H1 (cell line): ENCODE measurements at regions not wholly inside any gene's neighbourhood (a gene's known extent, or its start where the extent isn't known, plus 50 kb on each side); places are given as distances from the start of the nearest gene placed in this dataset.

Experiments used
- CTCF ChIA-PET: fragments of 300-600 bp; sonication (Branson Sonifier 250); formaldehyde crosslinking; loops from one replicate; lab custom pipeline; 2021; ENCODE audit not compliant: partially characterized antibody; lab: Charles Lee
- POLR2A ChIA-PET: fragments of 300-600 bp; sonication (Branson Sonifier 250); formaldehyde crosslinking; loops from one replicate; lab custom pipeline; 2021; ENCODE audit warnings: inconsistent platforms; ENCODE audit not compliant: partially characterized antibody; lab: Charles Lee
- DNase-seq, 2 experiments: peaks; one replicate each; pipeline versions ENCODE4 v3.0.0 to v3.0.0-alpha.2; 2010 to 2022; ENCODE audit warnings: low spot score in 2 of 2, low read depth in 1 of 2, mixed read lengths in 1 of 2
- FAIRE-seq: peaks from 2 replicates; lab custom pipeline; 2011; peaks lifted over from hg19 to GRCh38; lab: Jason Lieb, UNC
- H2AFZ ChIP-seq: 2 replicates; pipeline ENCODE4 v1.8.1; 2012; ENCODE audit warnings: low read length, inconsistent platforms
- H2AK5ac ChIP-seq: 2 replicates; pipeline ENCODE4 v1.6.1; 2013; ENCODE audit warnings: low read depth, low read length
- H2BK120ac ChIP-seq: replicated peaks from 2 replicates; pipeline ENCODE3; 2013; ENCODE audit warnings: low read depth, low read length, inconsistent platforms
- H2BK12ac ChIP-seq: 2 replicates; pipeline ENCODE4 v1.6.1; 2013; ENCODE audit warnings: low read depth, low read length
- H2BK15ac ChIP-seq: 2 replicates; pipeline ENCODE4 v1.6.1; 2013; ENCODE audit warnings: low read length
- H2BK20ac ChIP-seq: 2 replicates; pipeline ENCODE4 v1.6.1; 2013; ENCODE audit warnings: low read length
- H2BK5ac ChIP-seq: 2 replicates; pipeline ENCODE4 v1.6.1; 2013; ENCODE audit warnings: low read depth, low read length
- H3K14ac ChIP-seq: 2 replicates; pipeline ENCODE4 v1.6.1; 2013; ENCODE audit warnings: inconsistent platforms; ENCODE audit not compliant: insufficient read length
- H3K18ac ChIP-seq: 2 replicates; pipeline ENCODE4 v1.6.1; 2013; ENCODE audit warnings: low read length; ENCODE audit errors: extremely low read depth
- H3K23ac ChIP-seq: 2 replicates; pipeline ENCODE4 v1.6.1; 2013; ENCODE audit warnings: inconsistent platforms; ENCODE audit not compliant: insufficient read length
- H3K23me2 ChIP-seq: 2 replicates; pipeline ENCODE4 v1.6.1; 2013; ENCODE audit warnings: low read depth, low read length
- H3K27ac ChIP-seq: 2 replicates; pipeline ENCODE4 v1.6.1; 2011; ENCODE audit warnings: low read depth, low read length, inconsistent platforms
- H3K27me3 ChIP-seq, 4 experiments: replicated peaks in 1 of 4; 1 replicate in 1 of 4; 2 replicates in 3 of 4; pipeline versions ENCODE4 v1.6.1 to v1.8.1; 2011 to 2013; ENCODE audit warnings: low read length in 3 of 4, mild to moderate bottlenecking in 3 of 4, inconsistent platforms in 2 of 4, mixed read lengths in 2 of 4, moderate library complexity in 1 of 4; ENCODE audit not compliant: control insufficient read depth in 3 of 4, insufficient read depth in 3 of 4; ENCODE audit errors: extremely low read depth in 1 of 4
- H3K36me3 ChIP-seq, 4 experiments: 2 replicates each; pipeline versions ENCODE4 v1.6.1 to v1.8.1; 2011 to 2013; ENCODE audit warnings: mild to moderate bottlenecking in 4 of 4, low read length in 3 of 4, moderate library complexity in 2 of 4, control low read depth in 1 of 4, inconsistent platforms in 1 of 4; ENCODE audit not compliant: insufficient read depth in 4 of 4, control insufficient read depth in 2 of 4
- H3K4ac ChIP-seq: replicated peaks from 2 replicates; pipeline ENCODE3; 2013; ENCODE audit warnings: low read length, low read depth, mixed read lengths, inconsistent platforms; ENCODE audit not compliant: insufficient read length
- H3K4me1 ChIP-seq, 4 experiments: replicated peaks in 1 of 4; 1 replicate in 1 of 4; 2 replicates in 3 of 4; pipeline versions ENCODE4 v1.6.1 to v1.8.1; 2011 to 2013; ENCODE audit warnings: low read length in 3 of 4, inconsistent platforms in 2 of 4, mixed read lengths in 1 of 4; ENCODE audit not compliant: insufficient read depth in 4 of 4, control insufficient read depth in 3 of 4
- H3K4me2 ChIP-seq, 2 experiments: 2 replicates each; pipeline versions ENCODE4 v1.6.1 to v1.8.1; 2011 to 2013; ENCODE audit warnings: low read depth in 2 of 2, low read length in 2 of 2, control low read depth in 1 of 2, inconsistent platforms in 1 of 2, mild to moderate bottlenecking in 1 of 2; ENCODE audit not compliant: insufficient read depth in 1 of 2
- H3K4me3 ChIP-seq, 4 experiments: fragments of 200-600, 300-600 bp in 1 of 4; sonication (generic), shearing (Covaris generic), sonication (Bioruptor Twin) in 1 of 4; 2 replicates each; pipeline versions ENCODE4 v1.5.1 to v1.8.1; 2011 to 2016; ENCODE audit warnings: low read length in 4 of 4, low read depth in 3 of 4, control low read depth in 2 of 4, inconsistent platforms in 2 of 4, mild to moderate bottlenecking in 2 of 4, mixed read lengths in 1 of 4, moderate library complexity in 1 of 4; ENCODE audit not compliant: insufficient read depth in 2 of 4; ENCODE audit errors: extremely low read depth in 1 of 4
- H3K56ac ChIP-seq: replicated peaks from 2 replicates; pipeline ENCODE3; 2013; ENCODE audit warnings: low read depth, mild to moderate bottlenecking, mixed read lengths, low read length, inconsistent platforms; ENCODE audit not compliant: insufficient read length
- H3K79me1 ChIP-seq: 2 replicates; pipeline ENCODE4 v1.6.1; 2013; ENCODE audit warnings: low read depth, low read length, control low read depth
- H3K79me2 ChIP-seq, 2 experiments: 2 replicates each; pipeline versions ENCODE4 v1.6.1 to v1.8.1; 2012 to 2013; ENCODE audit warnings: low read length in 2 of 2, mild to moderate bottlenecking in 2 of 2, inconsistent platforms in 1 of 2; ENCODE audit not compliant: insufficient read depth in 2 of 2, control insufficient read depth in 1 of 2
- H3K9ac ChIP-seq, 4 experiments: replicated peaks in 1 of 4; 1 replicate in 1 of 4; 2 replicates in 3 of 4; pipeline versions ENCODE4 v1.6.1 to v1.8.1; 2011 to 2013; ENCODE audit warnings: low read depth in 3 of 4, low read length in 3 of 4, control low read depth in 2 of 4, mild to moderate bottlenecking in 2 of 4, moderate library complexity in 2 of 4, inconsistent platforms in 1 of 4; ENCODE audit errors: extremely low read depth in 1 of 4
- H3K9me3 ChIP-seq, 2 experiments: 2 replicates each; pipeline versions ENCODE4 v1.6.1 to v1.8.1; 2012 to 2013; ENCODE audit warnings: mild to moderate bottlenecking in 2 of 2, moderate library complexity in 2 of 2, control low read depth in 1 of 2, inconsistent platforms in 1 of 2, low read depth in 1 of 2, low read length in 1 of 2, mixed read lengths in 1 of 2; ENCODE audit not compliant: insufficient read depth in 2 of 2
- H4K20me1 ChIP-seq, 2 experiments: replicated peaks in 1 of 2; 2 replicates each; pipeline versions ENCODE3 to v1.8.1; 2011 to 2013; ENCODE audit warnings: inconsistent platforms in 2 of 2, low read length in 2 of 2, mild to moderate bottlenecking in 1 of 2; ENCODE audit not compliant: insufficient read depth in 2 of 2, control insufficient read depth in 1 of 2
- H4K5ac ChIP-seq: 2 replicates; pipeline ENCODE4 v1.6.1; 2013; ENCODE audit warnings: low read length, low read depth, mixed read lengths, inconsistent platforms; ENCODE audit not compliant: insufficient read length
- H4K8ac ChIP-seq: 2 replicates; pipeline ENCODE4 v1.8.0; 2013; ENCODE audit warnings: mild to moderate bottlenecking, moderate library complexity, low read length, inconsistent platforms; ENCODE audit not compliant: insufficient read depth; ENCODE audit errors: extremely low read depth
- H4K91ac ChIP-seq: replicated peaks from 2 replicates; pipeline ENCODE3; 2013; ENCODE audit warnings: low read length, mixed read lengths, inconsistent platforms; ENCODE audit not compliant: insufficient read length
- HDAC6 ChIP-seq: IDR thresholded peaks from one replicate; pipeline ENCODE4 v1.7.1; 2012; ENCODE audit warnings: low read depth, mild to moderate bottlenecking, inconsistent platforms, low read length, moderate library complexity
- POLR2A ChIP-seq, 2 experiments: IDR thresholded peaks; 1 replicate in 1 of 2; 2 replicates in 1 of 2; pipeline ENCODE4 v1.6.1; 2011; ENCODE audit warnings: low read depth in 2 of 2, low read length in 2 of 2, mild to moderate bottlenecking in 2 of 2; ENCODE audit errors: control extremely low read depth in 1 of 2
- RAD21 ChIP-seq, 2 experiments: IDR thresholded peaks in 1 of 2; conservative IDR thresholded peaks in 1 of 2; 2 replicates each; pipeline ENCODE4 v1.6.1; 2011; ENCODE audit warnings: low read depth in 2 of 2, low read length in 2 of 2, improper control_type of control experiment in 1 of 2, inconsistent platforms in 1 of 2, mild to moderate bottlenecking in 1 of 2, moderate library complexity in 1 of 2
- RBBP5 ChIP-seq: IDR thresholded peaks from 2 replicates; pipeline ENCODE4 v1.7.1; 2012; ENCODE audit warnings: low read depth, mild to moderate bottlenecking, inconsistent platforms, low read length, moderate library complexity, borderline replicate concordance
- SP1 ChIP-seq: IDR thresholded peaks from 2 replicates; pipeline ENCODE4 v1.6.1; 2011; ENCODE audit warnings: low read depth, low read length
- WGBS, 2 experiments: shearing (Covaris generic) in 1 of 2; methylation state at CpG; one replicate each; pipeline versions ENCODE4 v1.1.6 to v1.1.7; 2013 to 2015; ENCODE audit warnings: low lambda C conversion rate in 2 of 2, mixed read lengths in 2 of 2, inconsistent platforms in 1 of 2, low coverage in 1 of 2, missing lambda C conversion rate in 1 of 2; ENCODE audit not compliant: insufficient replicate concordance in 2 of 2, insufficient coverage in 1 of 2, insufficient read length in 1 of 2; ENCODE audit errors: extremely low coverage in 1 of 2, missing lambda C conversion rate in 1 of 2; 5-methylcytosine and 5-hydroxymethylcytosine counted together

DNA sequence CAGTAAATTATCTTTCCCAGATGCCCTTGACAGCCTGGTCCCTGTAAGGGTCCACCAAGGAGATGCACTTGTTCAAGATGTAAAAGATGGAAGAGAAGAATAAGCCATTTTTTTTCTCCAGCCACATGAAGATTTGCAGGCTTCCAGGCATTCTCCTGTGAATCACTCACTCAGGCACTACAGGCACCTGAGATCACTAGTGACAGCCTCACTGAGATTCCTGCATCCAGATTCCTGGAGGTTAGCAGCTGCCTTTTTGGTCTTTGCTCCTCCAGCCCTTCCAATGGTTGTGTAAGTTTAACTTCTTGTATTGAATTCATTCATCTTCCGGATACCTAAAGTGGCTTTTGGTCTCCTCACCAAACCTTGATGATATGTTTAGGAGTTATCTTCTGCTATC, 630.2 kb upstream of the CADM1 start:
- H3K4ac ChIP-seq: no peak overlapping the region
- no peaks in the 10 kb centered on the region for H3K23me2 ChIP-seq
- DNase-seq: peak in 1 of 2 experiments; percentile 24
- no peaks in the 10 kb centered on the region for H4K20me1 ChIP-seq
- H3K23ac ChIP-seq: no peak overlapping the region
- H3K4me2 ChIP-seq: no peak overlapping the region
- H3K14ac ChIP-seq: no peak overlapping the region
- H3K4me3 ChIP-seq: no peak overlapping the region
- H2BK5ac ChIP-seq: no peak overlapping the region
- no peak overlapping the region for H4K5ac ChIP-seq
- POLR2A ChIA-PET: interaction anchor here (0.8 kb wide), 1 partner anchor 59 kb away, joined by 3 read pairs; no protein-coding TSS in a partner anchor
- H3K79me2 ChIP-seq: no peaks in the 10 kb centered on the region
- no peak overlapping the region for H4K91ac ChIP-seq
- no peak overlapping the region for H4K8ac ChIP-seq
- no peaks in the 10 kb centered on the region for H3K79me1 ChIP-seq
- no peak overlapping the region for H2AFZ ChIP-seq
- TF ChIP-seq HDAC6 (no peak), RAD21 (IDR thresholded peaks at IDR 0.05 in 1 of 2, conservative IDR thresholded peaks at IDR 0.05 in 1 of 2; ENCODE audit: low read depth in 2 of 2, low read length in 2 of 2) (no peak), RBBP5 (no peak), POLR2A (IDR thresholded peaks at IDR 0.05; ENCODE audit: control extremely low read depth in 1 of 2, low read depth in 2 of 2, low read length in 2 of 2) (no peak), SP1 (no peak)
- TF ChIP-seq, all 59 proteins: peak for 0
- no peaks in the 10 kb centered on the region for H3K36me3 ChIP-seq
- H3K9ac ChIP-seq: no peak overlapping the region
- no peak for FAIRE-seq
- H2AK5ac ChIP-seq: no peak overlapping the region
- no peak overlapping the region for H2BK20ac ChIP-seq
- CTCF ChIA-PET: interaction anchor here (0.7 to 1.8 kb wide), 5 partner anchors 11 to 145 kb away, joined by 3 to 5 read pairs (median 3); no protein-coding TSS in a partner anchor
- H2BK12ac ChIP-seq: no peak overlapping the region
- H3K9me3 ChIP-seq: no peaks in the 10 kb centered on the region
- no peak overlapping the region for H2BK15ac ChIP-seq
- no peak overlapping the region for H3K27ac ChIP-seq
- H3K18ac ChIP-seq: no peak overlapping the region
- 89% methylated on average over 1 of the region's 1 CpG; no CpG with 5 or more reads in 1 of the 2 experiments for WGBS, 2 experiments
- H2BK120ac ChIP-seq: no peak overlapping the region
- H3K27me3 ChIP-seq: no peaks in the 10 kb centered on the region; a peak in 1 of 7 replicates
- no peak overlapping the region for H3K56ac ChIP-seq
- H3K4me1 ChIP-seq: peaks cover 0 to 2% (median 0%) of the 10 kb centered on the region in 4 experiments; a peak in 2 of 7 replicates
